ENCODE measurements at regions not wholly inside any gene's neighbourhood (a gene's known extent, or its start where the extent isn't known, plus 50 kb on each side); places are given as distances from the start of the nearest gene placed in this dataset.

DNA sequence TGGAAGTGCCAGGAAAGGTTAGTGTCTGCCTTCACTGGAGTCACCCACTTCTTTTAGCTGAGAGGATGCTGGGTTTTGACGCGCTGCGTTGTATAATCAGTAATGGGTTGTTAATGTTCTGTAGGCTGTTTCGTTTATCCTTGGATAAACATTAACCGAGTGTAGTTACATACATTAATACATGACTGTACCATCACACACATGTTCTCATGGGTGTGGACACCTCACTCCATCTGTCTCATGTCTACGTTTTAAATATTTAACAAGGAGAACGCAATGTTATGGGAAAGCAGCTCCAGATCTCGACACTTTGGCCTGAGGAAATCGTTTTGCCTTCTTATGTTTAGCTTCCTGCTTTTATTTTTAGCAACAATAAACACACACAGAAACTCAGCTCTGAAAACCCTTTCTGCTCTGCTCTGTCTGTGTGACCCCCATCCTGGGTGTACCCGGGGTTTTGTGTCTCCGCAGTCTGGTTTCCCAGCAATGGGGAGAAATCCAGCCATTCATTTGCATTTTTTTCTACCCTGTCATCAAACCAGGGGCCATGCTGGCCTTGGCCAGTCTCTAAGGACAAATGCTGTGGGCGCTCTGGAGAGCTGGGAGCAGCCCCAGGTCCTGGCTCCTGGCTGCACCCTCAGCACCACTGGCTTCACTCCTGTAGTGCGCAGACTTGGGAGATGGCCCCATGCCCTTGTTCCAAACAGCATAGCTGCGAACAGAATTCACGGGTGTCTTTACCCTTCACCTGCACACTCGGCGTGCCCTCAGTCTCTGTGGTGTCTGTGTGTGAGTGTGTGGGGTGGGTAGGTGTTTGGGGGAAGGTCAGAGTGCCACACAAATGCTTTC lies 110.8 kb downstream of the ERMARD start:
- no peak for TF ChIP-seq GATA2 (IDR thresholded peaks at IDR 0.05; ENCODE audit: low read depth, low read length)
- TF ChIP-seq GATA3 (IDR thresholded peaks at IDR 0.05; ENCODE audit: low read depth, low read length): no peak
